A172 (cell line): ENCODE measurements at regions not wholly inside any gene's neighbourhood (a gene's known extent, or its start where the extent isn't known, plus 50 kb on each side); places are given as distances from the start of the nearest gene placed in this dataset.

Source experiments
- DNase-seq: peaks from one replicate; pipeline ENCODE4 v3.0.0-alpha.2; 2015; ENCODE audit warnings: low spot score

- no peak for DNase-seq
Observed at GRCh38 chr17:13989138-13989537, 80.2 kb upstream of the COX10 start.

- DNase-seq = no peak
Observed at GRCh38 chr17:13993106-13993505, 76.2 kb upstream of the COX10 start.

GRCh38 chr17:13994050-13994449, 75.3 kb upstream of the COX10 start:
- no peak for DNase-seq

- DNase-seq = no peak
Observed at GRCh38 chr17:13995856-13996271, 73.4 kb upstream of the COX10 start.

GRCh38 chr17:13996276-13996675, 73.0 kb upstream of the COX10 start:
- no peak for DNase-seq

GRCh38 chr17:13996748-13997147, 72.6 kb upstream of the COX10 start:
- no peak for DNase-seq

GRCh38 chr17:14004927-14005620, 64.2 kb upstream of the COX10 start:
- DNase-seq = no peak

GRCh38 chr17:14006249-14006942, 62.9 kb upstream of the COX10 start:
- DNase-seq = no peak

GRCh38 chr17:14007951-14008350, 61.4 kb upstream of the COX10 start:
- DNase-seq = no peak

GRCh38 chr17:14011036-14011692, 58.1 kb upstream of the COX10 start:
- DNase-seq = no peak

- DNase-seq = no peak
Observed at GRCh38 chr17:14011740-14012405, 57.4 kb upstream of the COX10 start.

- DNase-seq = no peak
Observed at GRCh38 chr17:14014657-14015056, 54.6 kb upstream of the COX10 start.

GRCh38 chr17:14015271-14015670, 54.0 kb upstream of the COX10 start:
- no peak for DNase-seq

GRCh38 chr17:14016858-14017257, 52.4 kb upstream of the COX10 start:
- no peak for DNase-seq

GRCh38 chr17:14019186-14019956, 49.9 kb upstream of the COX10 start:
- DNase-seq = peak; percentile 78
